GM12892 (cell line): ENCODE measurements at regions not wholly inside any gene's neighbourhood (a gene's known extent, or its start where the extent isn't known, plus 50 kb on each side); places are given as distances from the start of the nearest gene placed in this dataset.

Experiments
- DNase-seq: peaks from one replicate; pipeline ENCODE4 v3.0.0; 2011; ENCODE audit not compliant: insufficient read length
- FAIRE-seq: peaks from 2 replicates; lab custom pipeline; 2011; peaks lifted over from hg19 to GRCh38; lab: Jason Lieb, UNC
- POLR2A ChIP-seq: IDR thresholded peaks from 2 replicates; pipeline ENCODE4 v1.6.1; 2011; ENCODE audit warnings: low read depth, low read length, control low read depth
- POLR2AphosphoS5 ChIP-seq: IDR thresholded peaks from 2 replicates; pipeline ENCODE4 v1.6.1; 2011; ENCODE audit warnings: low read depth, low read length, control low read depth
- TAF1 ChIP-seq: IDR thresholded peaks from 2 replicates; pipeline ENCODE4 v1.6.1; 2011; ENCODE audit warnings: low read depth, mild to moderate bottlenecking, control low read depth, low read length, borderline replicate concordance

DNA sequence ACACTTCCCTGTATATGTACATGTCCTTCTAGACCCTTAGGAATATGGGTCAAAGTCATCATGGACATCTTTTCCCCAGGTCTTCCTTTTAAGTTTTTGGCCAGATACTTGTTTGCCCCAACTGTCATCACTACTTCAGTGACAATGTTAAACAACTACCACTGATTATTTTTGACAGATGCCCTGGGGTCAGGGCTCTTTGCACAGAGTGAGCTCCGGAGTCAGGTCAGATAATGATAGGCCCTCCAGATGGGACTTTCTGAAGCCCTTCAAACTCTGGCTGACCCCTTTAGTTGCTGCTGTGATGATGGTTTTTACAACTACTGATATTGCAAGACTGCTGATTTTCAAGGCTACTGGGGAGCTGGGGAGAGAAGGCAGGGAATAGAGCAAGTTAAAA lies 449.4 kb upstream of the HS6ST1 start:
- FAIRE-seq (no peak), DNase-seq (no peak)
- TF ChIP-seq POLR2AphosphoS5, result no peak
- TF ChIP-seq POLR2A, result no peak
- TF ChIP-seq TAF1, result no peak

DNA sequence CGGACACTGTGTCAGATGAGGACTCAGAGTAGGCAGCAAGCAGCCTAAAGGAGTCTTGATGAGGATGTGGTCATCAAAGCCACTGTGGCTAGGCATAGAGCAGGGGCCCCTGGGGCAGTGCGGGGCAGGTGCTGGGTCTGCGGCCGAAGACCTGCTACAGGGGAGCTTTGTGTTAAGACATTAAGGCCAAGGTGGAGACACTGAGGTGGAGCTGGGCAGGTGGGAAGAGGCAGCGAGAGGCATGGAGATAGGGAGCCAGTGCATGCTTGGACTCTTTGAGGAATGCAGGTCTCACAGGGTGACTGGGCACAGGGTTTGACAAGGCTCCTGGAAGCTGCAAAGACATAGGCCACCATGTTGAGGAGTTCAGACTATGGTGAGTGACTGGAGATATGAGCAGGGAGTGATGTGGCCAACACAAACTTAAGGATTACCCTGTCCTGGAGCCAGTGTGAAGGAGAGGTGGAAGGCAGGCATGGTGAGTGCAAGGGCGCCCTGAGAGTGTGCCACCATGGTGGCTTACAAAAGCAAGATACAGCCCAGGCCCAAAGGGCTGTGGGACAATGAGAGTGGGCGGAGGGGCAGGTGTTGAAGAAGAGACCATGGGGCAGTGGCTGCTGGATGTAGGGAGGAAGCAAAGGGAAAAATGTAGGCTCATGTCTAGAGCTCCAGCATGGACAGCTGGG lies 450.9 kb upstream of the HS6ST1 start:
- DNase-seq (no peak), FAIRE-seq (no peak)
- TF ChIP-seq TAF1 (no peak), POLR2AphosphoS5 (no peak), POLR2A (no peak)

DNA sequence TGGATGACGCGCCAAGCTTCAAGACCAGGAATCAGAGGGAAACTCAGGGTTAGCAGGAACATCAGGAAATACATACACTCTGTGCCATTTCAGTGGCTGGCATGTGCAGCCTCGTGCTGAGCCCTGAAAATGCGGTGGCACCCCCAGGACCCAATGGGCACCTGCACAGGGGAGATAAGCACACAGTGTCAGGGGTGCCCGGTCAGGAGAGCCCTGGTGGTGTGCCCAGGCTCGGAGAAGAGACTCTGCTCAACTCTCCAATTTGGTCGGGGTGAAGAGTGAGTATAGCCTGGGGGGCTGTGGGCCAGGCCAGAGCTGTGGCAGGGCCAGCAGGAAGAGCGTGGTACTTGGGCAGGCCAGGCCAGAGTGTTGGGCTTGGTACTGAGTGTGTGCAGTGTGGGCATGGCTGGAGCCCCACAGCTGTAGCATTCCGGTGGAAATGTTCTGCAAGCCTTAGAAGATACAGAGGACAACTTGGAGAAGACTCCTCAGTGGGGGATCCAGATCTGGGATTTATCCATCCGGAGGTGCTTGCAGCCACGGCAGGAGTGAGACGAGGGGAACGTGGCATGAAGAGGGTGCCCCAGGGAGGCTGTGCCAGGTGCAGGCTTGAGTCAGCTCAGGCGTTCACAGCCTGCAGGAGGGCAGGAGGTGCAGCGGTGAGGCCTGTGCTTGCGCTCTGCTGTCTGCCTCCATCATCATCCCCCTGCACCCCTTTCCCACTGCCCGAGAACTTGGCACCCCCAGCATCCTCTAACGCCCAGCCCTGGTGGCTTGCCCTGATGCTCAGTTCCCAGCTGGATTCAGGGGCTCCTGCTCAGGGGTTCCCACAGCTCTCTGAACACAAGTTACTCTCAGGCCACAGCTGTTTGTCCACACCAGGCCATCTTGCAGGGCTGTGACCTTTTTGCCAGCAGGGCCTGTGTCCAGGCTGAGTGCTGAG lies 451.7 kb upstream of the HS6ST1 start:
- TF ChIP-seq POLR2AphosphoS5, result no peak
- no peak for TF ChIP-seq POLR2A
- TF ChIP-seq TAF1, result no peak
- FAIRE-seq, result no peak
- no peak for DNase-seq

DNA sequence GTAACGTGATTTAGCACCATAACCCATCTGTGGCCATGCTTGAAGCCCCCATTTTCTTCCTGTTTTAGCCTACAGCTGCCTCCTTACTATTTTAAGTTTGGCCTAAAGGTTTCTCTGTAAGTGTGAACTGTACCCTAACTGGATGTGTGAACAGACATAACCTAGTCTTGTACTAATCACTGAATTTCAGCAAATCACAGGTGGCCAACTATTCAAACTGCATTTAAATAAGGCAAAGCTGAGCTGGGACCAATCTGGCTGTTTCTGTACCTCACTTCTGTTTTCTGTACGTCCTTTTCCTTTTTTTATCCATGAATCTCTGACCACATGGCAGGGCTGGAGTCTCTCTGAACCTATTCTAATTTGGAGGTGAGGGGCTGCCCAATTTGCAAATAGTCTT lies 452.7 kb upstream of the HS6ST1 start:
- no peak for TF ChIP-seq POLR2AphosphoS5
- no peak for TF ChIP-seq POLR2A
- no peak for TF ChIP-seq TAF1
- DNase-seq, result no peak
- FAIRE-seq, result no peak

DNA sequence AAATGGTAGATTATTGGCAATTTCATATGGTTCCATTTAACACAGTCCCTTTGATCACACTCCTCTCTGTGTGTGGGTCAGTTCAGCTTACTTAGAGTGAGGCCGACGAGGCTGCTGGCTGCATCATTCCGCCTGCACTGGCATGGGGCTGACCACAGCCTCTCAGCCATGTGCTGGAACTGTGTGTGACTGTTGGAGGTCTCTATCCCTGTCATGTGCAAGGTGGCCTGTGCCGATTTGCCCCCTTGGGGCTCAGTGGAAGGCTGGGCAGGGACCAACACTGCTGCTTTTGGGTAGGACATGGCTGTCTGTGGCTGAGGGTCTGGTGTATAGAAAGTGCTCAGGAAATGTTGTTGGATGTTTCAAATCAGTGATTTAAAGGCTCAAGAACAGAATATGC lies 454.0 kb upstream of the HS6ST1 start:
- TF ChIP-seq TAF1 (no peak), POLR2A (no peak), POLR2AphosphoS5 (no peak)
- no peak for DNase-seq
- FAIRE-seq, result no peak

DNA sequence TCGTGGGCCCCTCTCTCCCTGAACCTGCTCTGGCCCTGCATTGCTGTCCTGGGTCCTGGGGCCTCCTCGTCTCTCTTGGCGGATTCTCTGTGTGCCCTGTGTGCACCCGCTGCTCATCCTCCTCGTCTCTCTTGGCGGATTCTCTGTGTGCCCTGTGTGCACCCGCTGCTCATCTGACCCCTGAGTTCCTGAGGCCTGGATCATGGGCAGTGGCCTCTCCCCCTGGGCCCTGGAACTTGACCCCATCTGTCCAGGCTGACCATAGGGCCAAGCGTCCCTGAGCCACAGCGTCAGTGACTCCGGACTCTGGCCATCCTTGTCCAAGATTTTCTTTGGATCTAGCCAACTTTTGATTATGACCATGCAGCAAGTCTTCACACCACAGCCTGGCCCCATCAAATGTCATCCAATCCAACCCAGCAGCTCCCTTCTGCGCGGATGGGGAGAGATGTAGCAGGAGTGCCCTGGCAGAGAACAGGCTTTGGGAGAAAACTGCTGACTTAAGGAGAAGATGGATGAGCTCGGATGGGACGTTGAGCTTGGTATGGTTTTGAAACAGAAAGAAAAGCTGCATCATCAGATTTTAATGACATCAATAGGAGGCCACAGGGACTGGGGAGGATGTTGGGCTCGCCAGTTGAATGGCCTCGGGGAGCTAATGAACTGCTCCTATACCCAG lies 455.1 kb upstream of the HS6ST1 start:
- DNase-seq (no peak), FAIRE-seq (no peak)
- no peak for TF ChIP-seq TAF1
- no peak for TF ChIP-seq POLR2AphosphoS5
- no peak for TF ChIP-seq POLR2A

DNA sequence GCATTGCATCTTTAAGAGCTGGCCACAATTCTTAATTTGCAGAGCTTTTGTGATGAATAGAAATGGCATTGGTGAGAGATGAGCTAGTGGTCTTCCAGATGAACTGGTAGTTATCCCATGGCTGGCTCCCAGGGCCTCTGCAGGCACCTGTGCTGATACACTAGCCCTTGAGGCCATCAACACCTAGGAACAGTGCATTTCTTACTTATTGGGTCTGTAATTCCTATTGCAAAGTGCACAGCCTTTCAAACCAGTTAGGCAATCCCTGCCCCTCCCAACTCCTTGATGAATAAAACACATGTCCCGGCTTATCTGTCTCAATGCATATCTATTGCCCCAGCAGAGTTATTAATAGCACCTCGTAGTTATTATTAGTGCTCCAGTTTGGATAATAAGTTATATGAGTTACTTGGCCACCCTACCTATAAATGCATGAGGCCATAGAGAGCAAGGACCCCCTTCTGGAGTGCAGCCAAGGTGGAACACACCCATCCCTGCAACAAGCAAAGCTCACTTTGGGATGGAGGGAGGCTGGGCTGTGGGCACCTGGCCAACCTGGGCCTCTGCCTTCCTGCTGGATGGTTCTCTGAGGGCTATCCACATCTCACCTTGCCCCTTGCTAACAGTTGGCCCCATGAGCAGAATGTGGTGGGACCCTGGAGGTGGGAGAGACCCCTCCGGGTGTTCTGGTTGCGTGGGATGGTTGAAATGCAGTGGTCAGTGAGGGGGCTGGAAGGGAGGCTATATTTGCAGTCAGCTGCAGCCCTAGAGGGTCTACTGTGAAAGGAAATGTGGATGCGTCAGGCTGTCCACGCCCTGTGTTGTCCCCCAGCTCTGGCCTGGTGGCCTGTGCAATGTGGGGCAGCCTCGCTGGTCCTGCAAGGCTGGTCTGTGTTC lies 455.9 kb upstream of the HS6ST1 start:
- FAIRE-seq (no peak), DNase-seq (no peak)
- no peak for TF ChIP-seq POLR2A
- no peak for TF ChIP-seq POLR2AphosphoS5
- TF ChIP-seq TAF1, result no peak

DNA sequence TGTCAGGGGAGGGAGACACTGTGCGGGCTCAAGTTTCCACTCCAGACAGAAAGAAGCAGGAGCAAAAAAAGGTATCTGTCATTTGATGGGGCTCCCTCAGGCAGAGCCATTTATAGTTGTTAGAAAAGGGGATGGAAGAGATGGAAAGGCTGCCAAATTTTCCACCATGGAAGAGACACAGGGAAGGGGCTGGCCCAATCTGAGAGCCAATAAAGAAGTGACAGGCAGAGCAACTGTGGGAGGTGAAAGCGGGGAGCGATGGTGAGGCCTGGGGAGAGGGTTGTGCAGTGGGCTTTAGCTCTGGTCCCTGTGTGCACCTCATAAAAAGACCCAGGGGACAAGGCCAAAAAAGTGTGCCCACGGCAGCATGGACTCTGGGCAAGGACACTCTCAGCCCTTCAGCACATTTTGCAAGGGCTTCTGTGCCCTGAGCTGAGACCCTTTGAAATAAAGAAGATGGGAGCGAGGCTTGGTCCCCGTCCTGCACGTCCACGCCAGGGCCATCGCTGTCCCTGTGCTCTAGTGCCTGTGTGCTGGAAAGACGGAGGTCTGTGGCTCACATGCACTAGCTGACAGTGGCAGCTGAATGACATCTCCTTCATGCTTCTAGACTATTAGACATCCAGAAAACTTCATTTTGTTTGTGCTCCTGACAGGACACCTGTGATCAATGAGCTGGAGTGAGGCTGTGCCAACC lies 456.7 kb upstream of the HS6ST1 start:
- no peak for FAIRE-seq
- TF ChIP-seq POLR2A, result no peak
- TF ChIP-seq TAF1, result no peak
- TF ChIP-seq POLR2AphosphoS5, result no peak
- no peak for DNase-seq

DNA sequence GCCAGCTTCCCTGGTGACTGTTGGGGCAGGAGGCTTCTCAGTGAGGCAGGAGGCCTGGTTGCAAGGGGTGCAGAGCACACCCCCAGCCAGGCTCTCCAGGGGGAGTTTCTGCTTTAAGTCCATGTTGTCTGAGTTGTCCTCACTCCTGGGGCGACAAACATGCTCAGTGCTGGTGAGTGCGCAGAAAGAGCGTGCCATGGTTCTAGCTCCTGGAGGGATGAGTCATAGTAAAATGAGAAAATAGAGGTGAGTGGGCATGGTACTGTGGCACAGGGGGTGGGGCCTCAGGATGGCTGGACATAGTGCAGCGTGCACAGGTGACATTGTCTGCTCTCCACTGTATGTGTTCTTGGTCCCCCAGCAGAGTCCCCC lies 457.2 kb upstream of the HS6ST1 start:
- TF ChIP-seq POLR2AphosphoS5, result no peak
- TF ChIP-seq TAF1, result no peak
- no peak for TF ChIP-seq POLR2A
- no peak for FAIRE-seq

More for the DNA sequence above, 457.2 kb upstream of the HS6ST1 start:
- DNase-seq, result no peak
